ENCODE measurements at regions not wholly inside any gene's neighbourhood (a gene's known extent, or its start where the extent isn't known, plus 50 kb on each side); places are given as distances from the start of the nearest gene placed in this dataset.

- H3K36me3 ChIP-seq (ENCODE audit: control insufficient read depth, insufficient read depth, low read length) = no peaks in the 10 kb centered on the region
- POLR2A ChIA-PET = no interaction called here
- no peak for DNase-seq (ENCODE audit: low read depth)
- no peak overlapping the region for H3K4me3 ChIP-seq (ENCODE audit: low read depth, low read length)
- TF ChIP-seq, protein P1, sequence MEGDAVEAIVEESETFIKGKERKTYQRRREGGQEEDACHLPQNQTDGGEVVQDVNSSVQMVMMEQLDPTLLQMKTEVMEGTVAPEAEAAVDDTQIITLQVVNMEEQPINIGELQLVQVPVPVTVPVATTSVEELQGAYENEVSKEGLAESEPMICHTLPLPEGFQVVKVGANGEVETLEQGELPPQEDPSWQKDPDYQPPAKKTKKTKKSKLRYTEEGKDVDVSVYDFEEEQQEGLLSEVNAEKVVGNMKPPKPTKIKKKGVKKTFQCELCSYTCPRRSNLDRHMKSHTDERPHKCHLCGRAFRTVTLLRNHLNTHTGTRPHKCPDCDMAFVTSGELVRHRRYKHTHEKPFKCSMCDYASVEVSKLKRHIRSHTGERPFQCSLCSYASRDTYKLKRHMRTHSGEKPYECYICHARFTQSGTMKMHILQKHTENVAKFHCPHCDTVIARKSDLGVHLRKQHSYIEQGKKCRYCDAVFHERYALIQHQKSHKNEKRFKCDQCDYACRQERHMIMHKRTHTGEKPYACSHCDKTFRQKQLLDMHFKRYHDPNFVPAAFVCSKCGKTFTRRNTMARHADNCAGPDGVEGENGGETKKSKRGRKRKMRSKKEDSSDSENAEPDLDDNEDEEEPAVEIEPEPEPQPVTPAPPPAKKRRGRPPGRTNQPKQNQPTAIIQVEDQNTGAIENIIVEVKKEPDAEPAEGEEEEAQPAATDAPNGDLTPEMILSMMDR (IDR thresholded peaks at IDR 0.05; ENCODE audit: insufficient read depth, low read depth, low read length) = no peak
- CTCF ChIA-PET = interaction anchor here (0.6 kb wide), 1 partner anchor 11 kb away, joined by 3 read pairs; no protein-coding TSS in a partner anchor
- H3K27me3 ChIP-seq (ENCODE audit: control insufficient read depth, insufficient read depth, low read length) = no peaks in the 10 kb centered on the region
These were observed 267.7 kb downstream of the AACS start for GRCh38 chr12:125332900-125333299.

DNA sequence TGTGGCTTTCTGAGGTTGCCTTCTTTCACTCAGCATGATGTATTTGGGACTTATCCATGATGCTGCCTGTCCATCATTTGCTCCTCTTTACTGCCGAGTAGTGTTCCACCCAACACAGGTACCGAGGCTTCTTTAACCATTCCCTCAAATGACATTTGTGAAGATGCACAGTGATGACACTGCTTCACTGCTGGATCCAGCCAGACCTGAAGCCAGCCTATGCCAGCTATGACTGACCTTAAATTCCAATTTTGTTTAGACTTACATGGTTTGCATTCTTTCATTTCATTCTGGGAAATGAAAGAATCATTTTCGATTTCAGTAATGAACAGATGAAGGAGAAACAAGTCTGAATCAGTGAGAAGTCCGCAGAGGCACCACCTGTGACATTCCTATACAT, 271.0 kb downstream of the AACS start:
- CTCF ChIA-PET = no interaction called here
- no peak overlapping the region for H3K4me3 ChIP-seq (ENCODE audit: low read depth, low read length)

DNA sequence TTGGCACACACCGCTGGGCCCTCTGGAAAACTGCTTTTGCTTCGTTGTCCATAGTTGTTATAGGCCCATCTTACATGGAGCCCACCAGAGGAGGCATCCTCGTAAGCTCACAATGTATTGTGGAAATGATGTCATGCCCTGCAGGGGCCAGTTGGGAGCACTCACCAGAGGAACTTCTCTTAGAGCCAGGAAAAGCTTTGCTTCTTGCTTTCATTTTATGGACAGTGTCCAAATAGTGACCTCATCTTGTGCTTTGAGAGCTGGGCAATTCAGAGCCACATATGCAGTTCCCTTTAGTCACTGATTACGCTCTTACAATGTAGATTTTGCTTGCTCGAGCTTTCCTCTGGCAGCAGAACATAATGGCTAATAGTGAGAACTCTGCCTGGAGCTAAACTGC, 275.6 kb downstream of the AACS start:
- TF ChIP-seq, protein P1 (IDR thresholded peaks at IDR 0.05; ENCODE audit: insufficient read depth, low read depth, low read length) = no peak
- DNase-seq (ENCODE audit: low read depth) = peak; percentile 11
- CTCF ChIA-PET = interaction anchor here (1.0 to 1.2 kb wide), 2 partner anchors 9 to 16 kb away, joined by 3 to 7 read pairs; no protein-coding TSS in a partner anchor
- Histone ChIP-seq H3K27me3 (ENCODE audit: control insufficient read depth, insufficient read depth, low read length) (no peaks in the 10 kb centered on the region), H3K4me3 (ENCODE audit: low read depth, low read length) (no peak overlapping the region), H3K36me3 (ENCODE audit: control insufficient read depth, insufficient read depth, low read length) (no peaks in the 10 kb centered on the region)
- POLR2A ChIA-PET = no interaction called here

More for the DNA sequence above, 271.0 kb downstream of the AACS start:
- DNase-seq (ENCODE audit: low read depth) = no peak
- POLR2A ChIA-PET = no interaction called here
- H3K36me3 ChIP-seq (ENCODE audit: control insufficient read depth, insufficient read depth, low read length) = no peaks in the 10 kb centered on the region
- TF ChIP-seq, protein P1 (IDR thresholded peaks at IDR 0.05; ENCODE audit: insufficient read depth, low read depth, low read length) = no peak
- no peaks in the 10 kb centered on the region for H3K27me3 ChIP-seq (ENCODE audit: control insufficient read depth, insufficient read depth, low read length)

DNA sequence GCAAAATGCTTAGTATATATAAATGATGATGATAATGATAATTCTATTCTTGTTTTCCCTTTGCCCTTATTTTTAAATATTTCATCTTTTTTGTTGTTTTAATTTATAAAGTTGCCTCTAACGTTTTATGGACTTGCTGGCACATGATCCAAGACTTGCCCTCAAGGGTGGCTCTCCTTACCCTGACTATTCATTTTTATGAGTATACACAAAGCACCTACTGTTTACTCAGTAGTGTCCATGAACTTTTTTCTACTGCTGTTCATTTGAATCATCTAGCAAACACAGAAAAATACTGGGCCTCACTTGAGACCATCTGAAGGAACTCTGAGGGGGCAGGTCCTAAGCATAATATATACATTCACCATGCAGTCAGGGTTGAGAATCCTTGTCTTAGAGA, 276.2 kb downstream of the AACS start:
- ChIA-PET CTCF (interaction anchor here (1.0 to 1.2 kb wide), 2 partner anchors 10 to 15 kb away, joined by 3 to 7 read pairs; no protein-coding TSS in a partner anchor), POLR2A (no interaction called here)
- TF ChIP-seq, protein P1 (IDR thresholded peaks at IDR 0.05; ENCODE audit: insufficient read depth, low read depth, low read length) = no peak
- H3K4me3 ChIP-seq (ENCODE audit: low read depth, low read length) = no peak overlapping the region
- H3K27me3 ChIP-seq (ENCODE audit: control insufficient read depth, insufficient read depth, low read length) = no peaks in the 10 kb centered on the region
- no peak for DNase-seq (ENCODE audit: low read depth)
- H3K36me3 ChIP-seq (ENCODE audit: control insufficient read depth, insufficient read depth, low read length) = no peaks in the 10 kb centered on the region

DNA sequence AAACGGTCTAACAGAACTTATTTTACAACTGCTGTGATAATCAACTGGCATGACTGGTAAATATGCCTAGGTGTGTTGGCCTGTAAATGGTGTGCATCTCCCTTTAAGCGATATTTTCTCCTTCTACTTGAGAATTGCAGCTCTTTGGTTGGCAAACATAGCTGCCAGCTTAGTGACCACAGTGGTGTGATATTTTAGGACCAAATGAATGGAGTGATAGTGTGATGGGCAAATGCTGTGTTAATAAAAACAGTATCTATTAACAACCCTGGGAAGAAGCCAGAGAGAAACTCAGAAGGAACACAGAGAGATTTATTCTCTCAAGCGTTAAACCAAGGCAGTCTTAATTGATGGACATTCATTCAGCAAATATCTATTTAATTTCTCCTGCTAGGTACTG, 278.4 kb downstream of the AACS start:
- ChIA-PET CTCF (interaction anchor here (0.6 to 2.0 kb wide), 3 partner anchors 10 to 25 kb away, joined by 3 to 6 read pairs (median 3); no protein-coding TSS in a partner anchor), POLR2A (no interaction called here)
- TF ChIP-seq, protein P1 (IDR thresholded peaks at IDR 0.05; ENCODE audit: insufficient read depth, low read depth, low read length) = no peak
- Histone ChIP-seq H3K27me3 (ENCODE audit: control insufficient read depth, insufficient read depth, low read length) (no peaks in the 10 kb centered on the region), H3K4me3 (ENCODE audit: low read depth, low read length) (no peak overlapping the region), H3K36me3 (ENCODE audit: control insufficient read depth, insufficient read depth, low read length) (no peaks in the 10 kb centered on the region)
- no peak for DNase-seq (ENCODE audit: low read depth)
